Breast epithelium (tissue), 3 donors: ENCODE measurements at regions not wholly inside any gene's neighbourhood (a gene's known extent, or its start where the extent isn't known, plus 50 kb on each side); places are given as distances from the start of the nearest gene placed in this dataset.

Experiments
- CTCF ChIP-seq, 3 donors: fragments of 450-650 bp; IDR thresholded peaks; one replicate each; pipeline ENCODE4 v1.5.1; 2016 to 2017; ENCODE audit warnings: antibody characterized with exemption in 3 of 3, mild to moderate bottlenecking in 3 of 3, moderate library complexity in 3 of 3
- POLR2AphosphoS5 ChIP-seq, 3 donors: sonication (generic); formaldehyde crosslinking; IDR thresholded peaks; one replicate each; pipeline ENCODE4 v1.6.1; 2017; ENCODE audit warnings: antibody characterized with exemption in 3 of 3

DNA sequence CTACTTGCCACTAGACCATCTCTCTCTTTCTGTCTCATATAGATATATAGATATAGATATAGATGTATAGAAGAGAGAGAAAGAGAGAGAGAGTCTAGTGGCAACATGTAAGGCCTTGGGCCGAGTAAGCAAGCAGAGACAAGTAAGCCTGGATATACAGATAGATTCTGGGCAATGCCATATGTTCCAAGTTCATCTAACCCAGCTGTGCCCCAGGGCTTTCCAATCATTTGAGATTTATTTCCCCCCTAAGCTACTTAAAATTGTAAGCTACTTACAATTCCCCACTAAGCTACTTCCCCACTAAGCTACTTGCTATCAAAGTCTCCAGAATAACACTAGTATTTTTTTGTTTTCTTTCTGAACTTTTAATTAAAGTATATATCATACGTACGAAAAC, 1094.1 kb downstream of the DNAJB9 start:
- TF ChIP-seq CTCF (IDR thresholded peaks at IDR 0.05) (no peak), POLR2AphosphoS5 (IDR thresholded peaks at IDR 0.05) (no peak)
